Bronchial epithelial cell (primary cell): ENCODE measurements at regions not wholly inside any gene's neighbourhood (a gene's known extent, or its start where the extent isn't known, plus 50 kb on each side); places are given as distances from the start of the nearest gene placed in this dataset.

Source experiments
- DNase-seq: peaks from one replicate; pipeline ENCODE4 v3.0.0-alpha.2; 2010; ENCODE audit warnings: low read depth
- FAIRE-seq: peaks from 2 replicates; lab custom pipeline; 2011; peaks lifted over from hg19 to GRCh38; lab: Jason Lieb, UNC
- H3K27me3 ChIP-seq: 2 replicates; pipeline ENCODE4 v1.5.1; 2011; ENCODE audit warnings: low read length; ENCODE audit not compliant: control insufficient read depth, insufficient read depth
- H3K36me3 ChIP-seq: 2 replicates; pipeline ENCODE4 v1.5.1; 2011; ENCODE audit warnings: low read length; ENCODE audit not compliant: control insufficient read depth, insufficient read depth
- H3K4me3 ChIP-seq: 2 replicates; pipeline ENCODE4 v1.5.1; 2011; ENCODE audit warnings: mild to moderate bottlenecking, low read depth, low read length, control low read depth
- CTCF ChIP-seq: IDR thresholded peaks from 2 replicates; pipeline ENCODE4 v1.5.1; 2011; ENCODE audit warnings: mild to moderate bottlenecking, moderate library complexity, low read length, control low read depth, inconsistent platforms; ENCODE audit not compliant: insufficient read depth, severe bottlenecking

DNA sequence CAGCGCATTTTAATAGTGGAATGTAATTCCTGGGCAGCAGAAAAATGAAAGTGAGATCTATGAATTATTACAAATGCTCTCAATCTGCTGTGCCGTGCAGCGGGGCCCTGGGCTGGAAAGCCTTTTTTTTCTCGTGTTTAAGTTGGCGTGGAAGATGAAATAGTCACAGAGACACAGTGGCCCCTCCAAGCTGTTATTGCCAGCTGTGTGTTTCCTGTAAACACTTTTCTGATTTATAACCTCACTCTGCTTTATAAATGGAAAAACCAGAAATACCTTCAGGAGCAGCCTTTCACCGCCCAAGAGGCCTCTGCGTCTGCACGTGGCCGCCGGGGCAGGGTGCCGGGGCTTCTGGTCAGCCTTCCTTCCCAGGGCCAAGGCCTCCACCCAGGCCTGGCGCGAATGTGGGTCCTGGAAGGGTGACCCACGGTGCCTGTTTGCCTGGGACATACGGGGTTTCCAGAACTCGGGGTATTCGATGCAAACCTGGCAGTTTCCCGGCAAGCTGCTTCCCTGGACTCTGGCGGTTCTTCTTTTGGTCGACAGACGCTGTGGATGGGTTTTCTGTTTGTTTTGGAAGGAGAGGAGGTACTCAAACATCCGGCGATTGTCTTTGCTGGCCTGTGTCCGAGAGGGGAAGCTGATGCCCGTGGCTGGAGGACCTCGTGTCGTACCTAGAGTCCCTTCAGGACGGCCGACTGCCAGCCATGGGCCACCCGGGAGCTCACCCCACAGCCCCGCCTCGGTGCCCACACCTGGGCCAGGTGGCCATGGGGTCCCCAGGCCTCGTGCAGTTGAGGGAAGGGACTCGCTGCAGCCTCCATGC, 256.7 kb downstream of the PARP8 start:
- Histone ChIP-seq H3K36me3 (no peaks in the 10 kb centered on the region), H3K4me3 (no peak overlapping the region), H3K27me3 (no peaks in the 10 kb centered on the region)
- FAIRE-seq (no peak), DNase-seq (no peak)
- no peak for TF ChIP-seq CTCF

DNA sequence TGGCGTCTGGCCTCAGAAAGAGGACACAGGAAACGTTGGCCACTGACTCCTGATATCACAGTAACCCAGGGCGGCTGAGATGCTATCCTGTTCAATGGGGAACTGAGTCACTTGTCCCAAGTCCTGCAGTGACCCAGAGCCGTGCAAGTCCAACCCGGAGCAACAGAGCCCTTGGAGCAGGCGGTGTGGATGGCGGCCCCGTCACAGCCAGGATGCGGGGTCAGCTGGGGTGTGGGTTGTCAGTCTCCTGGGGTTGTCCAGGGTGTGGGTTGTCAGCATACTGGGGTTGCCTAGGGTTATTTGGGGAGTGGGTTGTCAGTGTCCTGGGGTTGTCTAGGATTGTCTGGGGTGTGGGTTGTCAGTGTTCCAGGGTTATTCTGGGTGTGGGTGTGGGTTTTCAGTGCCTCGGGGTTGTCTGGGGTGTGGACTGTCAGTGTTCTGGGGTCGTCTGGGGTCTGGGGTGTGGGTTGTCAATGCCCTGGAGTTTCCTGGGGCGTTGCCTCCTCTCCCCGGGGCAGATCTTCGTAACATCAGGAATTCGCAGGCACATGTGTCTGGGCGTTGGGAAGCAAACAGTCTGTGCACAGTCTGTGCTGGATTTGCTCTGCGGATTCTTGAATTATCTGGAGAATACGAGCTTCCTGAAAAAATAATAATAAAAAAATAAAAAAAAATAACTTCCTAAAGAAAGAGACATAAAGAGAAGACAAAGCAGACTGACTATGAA, 257.5 kb downstream of the PARP8 start:
- TF ChIP-seq CTCF: no peak
- Histone ChIP-seq H3K27me3 (no peaks in the 10 kb centered on the region), H3K36me3 (no peaks in the 10 kb centered on the region), H3K4me3 (no peak overlapping the region)
- FAIRE-seq (no peak), DNase-seq (no peak)

DNA sequence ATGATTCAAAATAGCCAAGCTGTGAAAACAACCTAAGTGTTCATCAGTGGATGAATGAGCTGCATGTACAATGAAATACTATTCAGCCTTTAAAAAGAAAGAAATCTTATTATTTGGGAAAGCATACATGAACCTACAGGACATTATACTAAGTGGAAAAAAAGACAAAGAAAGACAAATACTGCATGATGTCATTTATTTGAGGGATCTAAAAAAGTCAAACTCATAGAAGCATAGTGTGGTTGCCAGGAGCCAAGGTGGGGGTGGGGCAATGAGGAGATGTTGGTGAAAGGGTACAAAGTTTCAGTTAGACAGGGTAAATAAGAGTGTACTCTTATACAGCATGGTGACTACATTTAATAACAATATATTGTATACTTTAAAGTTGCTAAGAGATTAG, 261.5 kb downstream of the PARP8 start:
- H3K27me3 ChIP-seq: no peaks in the 10 kb centered on the region
- H3K36me3 ChIP-seq: no peaks in the 10 kb centered on the region
- DNase-seq (no peak), FAIRE-seq (no peak)
- no peak for TF ChIP-seq CTCF
- no peak overlapping the region for H3K4me3 ChIP-seq

DNA sequence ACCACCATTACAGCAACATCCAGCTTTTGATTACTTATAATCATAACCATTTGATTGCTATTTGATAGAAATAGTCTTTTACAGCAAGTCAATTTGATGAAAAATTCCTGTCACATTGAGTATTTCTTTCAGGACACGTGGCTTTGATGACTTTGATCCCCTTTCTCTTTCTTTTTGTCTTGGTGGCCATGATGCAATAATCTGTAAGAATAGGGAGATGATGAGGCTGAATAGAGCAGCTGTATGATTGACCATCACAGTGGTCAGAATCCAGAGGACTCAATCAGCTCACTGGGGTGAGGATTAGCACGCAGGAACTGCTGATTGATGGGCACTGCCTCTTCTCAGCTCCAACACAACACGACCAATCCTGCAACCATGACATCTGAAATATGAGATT, 262.7 kb downstream of the PARP8 start:
- Histone ChIP-seq H3K36me3 (no peaks in the 10 kb centered on the region), H3K4me3 (no peak overlapping the region), H3K27me3 (no peaks in the 10 kb centered on the region)
- no peak for TF ChIP-seq CTCF
- FAIRE-seq (no peak), DNase-seq (no peak)

- Histone ChIP-seq H3K4me3 (no peak overlapping the region), H3K27me3 (no peaks in the 10 kb centered on the region), H3K36me3 (no peaks in the 10 kb centered on the region)
- DNase-seq (no peak), FAIRE-seq (no peak)
- TF ChIP-seq CTCF: no peak
Measured at GRCh38 chr5:50934343-50934742, 267.9 kb downstream of the PARP8 start.
